ENCODE measurements at regions not wholly inside any gene's neighbourhood (a gene's known extent, or its start where the extent isn't known, plus 50 kb on each side); places are given as distances from the start of the nearest gene placed in this dataset.
"Not testable (repeated sequence)": the region's sequence is repeated elsewhere in the genome, so short reads cannot be mapped to it uniquely, and the experiment has no call there.

- no peaks in the 10 kb centered on the region for H3K9me3 ChIP-seq
- WGBS, result 29% methylated on average over 2 of the region's 2 CpGs
Measured at GRCh38 chr6:81031416-81031815, 721.1 kb downstream of the TENT5A start.

DNA sequence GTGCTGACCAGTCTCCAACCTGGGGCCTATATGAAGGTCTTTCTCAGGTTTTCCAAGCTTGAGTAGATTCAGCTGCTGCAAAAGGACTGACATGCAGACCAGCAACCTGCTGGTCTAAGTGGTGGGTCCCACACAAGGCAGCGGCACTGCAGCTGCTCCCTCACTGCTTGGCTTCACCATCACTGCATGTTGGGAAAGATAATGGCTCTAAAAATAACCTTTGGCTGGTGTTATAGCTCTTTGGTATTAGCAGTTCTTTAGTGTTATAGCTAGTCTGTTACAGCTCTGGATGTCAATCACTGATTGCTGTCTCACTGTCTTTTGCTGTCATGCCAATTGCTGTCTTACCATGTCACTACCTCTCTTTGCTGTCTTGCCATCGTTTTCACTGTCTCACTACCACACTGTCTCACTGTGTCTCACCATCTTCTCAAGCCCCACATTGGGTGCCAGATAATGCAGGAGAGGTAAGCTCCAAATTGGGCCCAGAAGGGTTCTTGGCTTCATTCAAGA, 726.4 kb downstream of the TENT5A start:
- 67% methylated on average over 2 of the region's 2 CpGs for WGBS
- Histone ChIP-seq H3K27me3 (replicated peaks; ENCODE audit: insufficient read depth) (no peaks in the 10 kb centered on the region), H3K4me1 (replicated peaks) (no peaks in the 10 kb centered on the region), H3K9me3 (no peaks in the 10 kb centered on the region), H3K4me3 (no peak overlapping the region), H3K27ac (no peak overlapping the region), H3K36me3 (no peaks in the 10 kb centered on the region)
- intact Hi-C loops (cut with DNase I), result no loop called here
- DNase-seq (ENCODE audit: low spot score), result no peak
- TF ChIP-seq POLR2AphosphoS5 (IDR thresholded peaks at IDR 0.05) (no peak), POLR2A (IDR thresholded peaks at IDR 0.05) (no peak), CTCF (IDR thresholded peaks at IDR 0.05) (no peak)

More at GRCh38 chr6:81031416-81031815, 721.1 kb downstream of the TENT5A start:
- Histone ChIP-seq H3K4me3 (no peak overlapping the region), H3K4me1 (replicated peaks) (no peaks in the 10 kb centered on the region), H3K27ac (no peak overlapping the region), H3K36me3 (no peaks in the 10 kb centered on the region), H3K27me3 (replicated peaks; ENCODE audit: insufficient read depth) (no peaks in the 10 kb centered on the region)
- TF ChIP-seq POLR2A (IDR thresholded peaks at IDR 0.05), result no peak
- intact Hi-C loops (cut with DNase I), result no loop called here
- no peak for DNase-seq (ENCODE audit: low spot score)

GRCh38 chr6:81023709-81024108, 728.8 kb downstream of the TENT5A start:
- Histone ChIP-seq H3K27me3 (replicated peaks; ENCODE audit: insufficient read depth) (no peaks in the 10 kb centered on the region), H3K4me3 (no peak overlapping the region), H3K9me3 (no peaks in the 10 kb centered on the region), H3K36me3 (no peaks in the 10 kb centered on the region), H3K4me1 (replicated peaks) (no peaks in the 10 kb centered on the region), H3K27ac (no peak overlapping the region)
- TF ChIP-seq POLR2A (IDR thresholded peaks at IDR 0.05), result no peak
- no peak for TF ChIP-seq CTCF (IDR thresholded peaks at IDR 0.05)
- no peak for TF ChIP-seq POLR2AphosphoS5 (IDR thresholded peaks at IDR 0.05)
- intact Hi-C loops (cut with DNase I), result no loop called here
- WGBS, result 40% methylated on average over 1 of the region's 1 CpG
- no peak for DNase-seq (ENCODE audit: low spot score)

- intact Hi-C loops (cut with DNase I), result no loop called here
- 63% methylated on average over 1 of the region's 1 CpG for WGBS
- Histone ChIP-seq H3K4me3 (no peak overlapping the region), H3K27ac (no peak overlapping the region), H3K4me1 (replicated peaks) (no peaks in the 10 kb centered on the region), H3K9me3 (no peaks in the 10 kb centered on the region), H3K27me3 (replicated peaks; ENCODE audit: insufficient read depth) (no peaks in the 10 kb centered on the region), H3K36me3 (no peaks in the 10 kb centered on the region)
- DNase-seq (ENCODE audit: low spot score), result no peak
- TF ChIP-seq CTCF (IDR thresholded peaks at IDR 0.05), result no peak
Measured at GRCh38 chr6:81023007-81023582, 729.4 kb downstream of the TENT5A start.

GRCh38 chr6:81017586-81017985, 734.9 kb downstream of the TENT5A start:
- H3K9me3 ChIP-seq; H3K4me3 ChIP-seq; H3K36me3 ChIP-seq; intact Hi-C loops (cut with DNase I); DNase-seq (ENCODE audit: low spot score); H3K4me1 ChIP-seq (replicated peaks); H3K27ac ChIP-seq; H3K27me3 ChIP-seq (replicated peaks; ENCODE audit: insufficient read depth): not testable (repeated sequence)
- 90% methylated on average over 6 of the region's 6 CpGs for WGBS

- Histone ChIP-seq H3K4me1 (replicated peaks) (no peaks in the 10 kb centered on the region), H3K9me3 (no peaks in the 10 kb centered on the region), H3K36me3 (no peaks in the 10 kb centered on the region), H3K27ac (no peak overlapping the region), H3K27me3 (replicated peaks; ENCODE audit: insufficient read depth) (no peaks in the 10 kb centered on the region), H3K4me3 (no peak overlapping the region)
- no peak for TF ChIP-seq POLR2A (IDR thresholded peaks at IDR 0.05)
- TF ChIP-seq POLR2AphosphoS5 (IDR thresholded peaks at IDR 0.05), result no peak
- no peak for TF ChIP-seq CTCF (IDR thresholded peaks at IDR 0.05)
- intact Hi-C loops (cut with DNase I), result no loop called here
- no peak for DNase-seq (ENCODE audit: low spot score)
Measured at GRCh38 chr6:81003894-81004293, 748.6 kb downstream of the TENT5A start.

Measured in prostate gland (tissue), 2 donors.